Glutamatergic neuron (in vitro differentiated cells): ENCODE measurements at regions not wholly inside any gene's neighbourhood (a gene's known extent, or its start where the extent isn't known, plus 50 kb on each side); places are given as distances from the start of the nearest gene placed in this dataset.

Source experiments
- DNase-seq: peaks from one replicate; pipeline ENCODE4 v3.0.0; 2022
- H3K27ac Mint-ChIP-seq: one replicate; pipeline ENCODE4 v1.8.0; 2020; ENCODE audit warnings: mild to moderate bottlenecking, mixed read lengths, inconsistent platforms; ENCODE audit not compliant: unreplicated experiment
- H3K27me3 Mint-ChIP-seq: one replicate; pipeline ENCODE4 v1.8.0; 2020; ENCODE audit warnings: mild to moderate bottlenecking, moderate library complexity, mixed read lengths, inconsistent platforms; ENCODE audit not compliant: unreplicated experiment
- H3K36me3 Mint-ChIP-seq: one replicate; pipeline ENCODE4 v1.8.0; 2020; ENCODE audit warnings: mild to moderate bottlenecking, mixed read lengths, inconsistent platforms; ENCODE audit not compliant: unreplicated experiment
- H3K4me1 Mint-ChIP-seq: one replicate; pipeline ENCODE4 v1.8.0; 2020; ENCODE audit warnings: mild to moderate bottlenecking, low read depth, mixed read lengths, inconsistent platforms; ENCODE audit not compliant: unreplicated experiment
- H3K4me3 Mint-ChIP-seq: one replicate; pipeline ENCODE4 v1.8.0; 2020; ENCODE audit warnings: mild to moderate bottlenecking, mixed read lengths, inconsistent platforms; ENCODE audit not compliant: unreplicated experiment
- H3K9me3 Mint-ChIP-seq: one replicate; pipeline ENCODE4 v1.8.0; 2020; ENCODE audit warnings: mild to moderate bottlenecking, moderate library complexity, mixed read lengths, inconsistent platforms; ENCODE audit not compliant: unreplicated experiment
- TF ChIP-seq, protein P1 (sequence below): fragments of 200-600 bp; sonication (generic); IDR thresholded peaks from one replicate; pipeline ENCODE4 v1.5.0; 2021; ENCODE audit not compliant: partially characterized antibody, unreplicated experiment

DNA sequence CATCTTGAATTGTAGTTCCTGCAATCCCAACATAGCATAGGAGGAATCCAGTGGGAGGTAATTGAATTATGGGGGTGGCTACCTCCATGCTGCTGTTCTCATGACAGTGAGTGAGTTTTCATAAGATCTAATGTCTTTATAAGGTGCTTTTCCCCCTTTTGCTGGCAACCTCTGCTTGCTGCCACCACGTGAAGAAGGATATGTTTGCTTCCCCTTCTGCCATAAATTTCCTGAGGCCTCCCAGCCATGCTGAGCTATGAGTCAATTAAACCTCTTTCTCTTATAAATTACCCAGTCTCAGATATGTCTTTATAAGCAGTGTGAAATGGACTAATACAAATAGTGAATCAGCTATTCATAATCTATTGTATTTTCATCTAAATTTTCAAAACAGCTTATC is 537.3 kb downstream of the EPHA3 start:
- H3K27me3 Mint-ChIP-seq, result no peaks in the 10 kb centered on the region
- H3K4me1 Mint-ChIP-seq, result no peaks in the 10 kb centered on the region
- H3K27ac Mint-ChIP-seq, result no peak overlapping the region
- H3K9me3 Mint-ChIP-seq, result no peaks in the 10 kb centered on the region
- TF ChIP-seq, protein P1, sequence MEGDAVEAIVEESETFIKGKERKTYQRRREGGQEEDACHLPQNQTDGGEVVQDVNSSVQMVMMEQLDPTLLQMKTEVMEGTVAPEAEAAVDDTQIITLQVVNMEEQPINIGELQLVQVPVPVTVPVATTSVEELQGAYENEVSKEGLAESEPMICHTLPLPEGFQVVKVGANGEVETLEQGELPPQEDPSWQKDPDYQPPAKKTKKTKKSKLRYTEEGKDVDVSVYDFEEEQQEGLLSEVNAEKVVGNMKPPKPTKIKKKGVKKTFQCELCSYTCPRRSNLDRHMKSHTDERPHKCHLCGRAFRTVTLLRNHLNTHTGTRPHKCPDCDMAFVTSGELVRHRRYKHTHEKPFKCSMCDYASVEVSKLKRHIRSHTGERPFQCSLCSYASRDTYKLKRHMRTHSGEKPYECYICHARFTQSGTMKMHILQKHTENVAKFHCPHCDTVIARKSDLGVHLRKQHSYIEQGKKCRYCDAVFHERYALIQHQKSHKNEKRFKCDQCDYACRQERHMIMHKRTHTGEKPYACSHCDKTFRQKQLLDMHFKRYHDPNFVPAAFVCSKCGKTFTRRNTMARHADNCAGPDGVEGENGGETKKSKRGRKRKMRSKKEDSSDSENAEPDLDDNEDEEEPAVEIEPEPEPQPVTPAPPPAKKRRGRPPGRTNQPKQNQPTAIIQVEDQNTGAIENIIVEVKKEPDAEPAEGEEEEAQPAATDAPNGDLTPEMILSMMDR, result no peak
- H3K4me3 Mint-ChIP-seq, result no peak overlapping the region
- no peaks in the 10 kb centered on the region for H3K36me3 Mint-ChIP-seq
- DNase-seq, result no peak

DNA sequence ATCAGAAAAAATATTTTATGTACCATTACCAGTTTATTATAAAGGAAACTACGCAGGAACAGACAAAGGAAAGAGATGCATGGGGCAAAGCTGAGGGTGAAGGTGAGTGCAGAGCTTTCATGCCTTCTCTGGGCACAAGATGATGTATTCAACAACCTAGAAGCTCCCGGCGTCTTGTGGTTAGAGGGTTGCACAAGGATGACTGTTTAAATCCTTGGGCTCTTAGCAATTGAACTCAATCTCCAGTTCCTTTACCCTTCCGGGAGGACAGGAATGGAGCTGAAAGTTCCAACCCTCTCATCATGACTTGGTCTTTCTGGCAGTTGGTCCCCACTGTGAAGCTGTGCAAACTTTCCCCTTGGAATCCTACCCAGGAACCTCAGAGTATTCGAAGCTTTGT is 542.0 kb downstream of the EPHA3 start:
- Mint-ChIP-seq H3K4me1 (no peaks in the 10 kb centered on the region), H3K4me3 (no peak overlapping the region), H3K27me3 (no peaks in the 10 kb centered on the region), H3K27ac (no peak overlapping the region), H3K9me3 (no peaks in the 10 kb centered on the region), H3K36me3 (no peaks in the 10 kb centered on the region)
- TF ChIP-seq, protein P1, result no peak
- no peak for DNase-seq

DNA sequence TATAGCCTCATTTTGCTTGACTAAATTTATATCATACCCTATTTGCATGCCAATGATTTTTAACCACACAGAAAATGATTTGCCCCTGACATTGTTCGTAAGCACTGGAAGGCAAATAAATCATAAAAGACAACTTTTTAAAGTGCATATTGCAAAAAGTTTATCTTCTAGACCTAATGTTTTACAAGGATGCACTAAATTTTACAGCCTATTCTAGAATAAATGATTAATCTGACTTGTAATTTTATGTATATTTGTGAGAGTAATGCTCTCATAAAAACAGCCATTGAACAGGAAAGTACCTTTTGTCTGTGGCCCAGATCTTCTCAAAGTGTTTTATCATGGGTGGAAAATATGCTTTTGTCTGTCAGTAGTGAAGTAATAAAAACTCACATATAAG is 546.6 kb downstream of the EPHA3 start:
- H3K27me3 Mint-ChIP-seq, result no peaks in the 10 kb centered on the region
- no peak for DNase-seq
- no peaks in the 10 kb centered on the region for H3K4me1 Mint-ChIP-seq
- peaks cover 18% of the 10 kb centered on the region for H3K36me3 Mint-ChIP-seq
- H3K27ac Mint-ChIP-seq, result no peak overlapping the region
- TF ChIP-seq, protein P1, result no peak
- peaks cover 6% of the 10 kb centered on the region for H3K9me3 Mint-ChIP-seq
- no peak overlapping the region for H3K4me3 Mint-ChIP-seq

DNA sequence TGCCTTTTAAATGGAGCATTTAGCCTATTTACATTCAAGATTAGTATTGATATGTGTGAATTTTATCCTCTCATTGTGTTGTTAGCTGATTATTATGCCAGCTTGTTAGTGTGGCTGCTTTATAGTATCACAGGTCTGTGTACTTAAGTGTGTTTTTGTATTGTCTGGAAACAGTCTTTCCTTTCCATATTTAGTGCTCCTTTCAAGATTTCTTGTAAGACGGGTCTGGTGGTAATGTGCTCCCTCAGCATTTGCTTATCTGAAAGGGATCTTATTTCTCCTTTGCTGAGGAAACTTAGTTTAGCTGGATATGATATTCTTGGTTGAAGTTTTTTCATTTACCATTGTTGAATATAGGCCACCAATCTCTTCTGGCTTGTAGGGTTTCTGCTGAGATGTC is 549.0 kb downstream of the EPHA3 start:
- no peaks in the 10 kb centered on the region for H3K4me1 Mint-ChIP-seq
- peaks cover 18% of the 10 kb centered on the region for H3K36me3 Mint-ChIP-seq
- H3K27me3 Mint-ChIP-seq, result no peaks in the 10 kb centered on the region
- DNase-seq, result no peak
- TF ChIP-seq, protein P1, result no peak
- H3K27ac Mint-ChIP-seq, result no peak overlapping the region
- peaks cover 6% of the 10 kb centered on the region for H3K9me3 Mint-ChIP-seq
- H3K4me3 Mint-ChIP-seq, result no peak overlapping the region

DNA sequence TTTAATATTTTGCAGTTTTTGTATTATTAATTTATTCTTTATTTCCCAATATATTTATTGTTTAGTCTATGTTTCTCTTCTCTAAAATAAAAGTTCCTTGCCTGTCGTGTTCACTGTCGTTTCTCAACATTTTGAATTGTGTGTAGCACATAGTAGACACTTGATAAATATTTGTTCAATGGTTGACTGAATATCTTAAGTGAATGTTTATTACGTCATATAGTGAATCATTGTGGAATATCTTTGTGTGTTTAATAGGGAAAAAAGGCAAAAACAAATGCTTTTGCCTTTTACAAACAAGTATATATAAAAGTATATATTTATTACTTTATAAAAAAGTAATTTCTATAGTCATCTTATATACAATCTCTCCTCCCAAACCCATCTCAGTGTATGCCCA is 572.3 kb downstream of the EPHA3 start:
- H3K27ac Mint-ChIP-seq, result no peak overlapping the region
- H3K4me3 Mint-ChIP-seq, result no peak overlapping the region
- peaks cover 9% of the 10 kb centered on the region for H3K4me1 Mint-ChIP-seq
- H3K36me3 Mint-ChIP-seq, result peaks cover 2% of the 10 kb centered on the region
- no peaks in the 10 kb centered on the region for H3K27me3 Mint-ChIP-seq
- TF ChIP-seq, protein P1, result no peak
- no peak for DNase-seq
- H3K9me3 Mint-ChIP-seq, result peaks cover 4% of the 10 kb centered on the region
